GDM1 (cell line): ENCODE measurements at regions not wholly inside any gene's neighbourhood (a gene's known extent, or its start where the extent isn't known, plus 50 kb on each side); places are given as distances from the start of the nearest gene placed in this dataset.
"Not testable (repeated sequence)": the region's sequence is repeated elsewhere in the genome, so short reads cannot be mapped to it uniquely, and the experiment has no call there.

Experiments
- DNase-seq: peaks from one replicate; lab custom pipeline; 2025; lab: John Stamatoyannopoulos, UW

DNA sequence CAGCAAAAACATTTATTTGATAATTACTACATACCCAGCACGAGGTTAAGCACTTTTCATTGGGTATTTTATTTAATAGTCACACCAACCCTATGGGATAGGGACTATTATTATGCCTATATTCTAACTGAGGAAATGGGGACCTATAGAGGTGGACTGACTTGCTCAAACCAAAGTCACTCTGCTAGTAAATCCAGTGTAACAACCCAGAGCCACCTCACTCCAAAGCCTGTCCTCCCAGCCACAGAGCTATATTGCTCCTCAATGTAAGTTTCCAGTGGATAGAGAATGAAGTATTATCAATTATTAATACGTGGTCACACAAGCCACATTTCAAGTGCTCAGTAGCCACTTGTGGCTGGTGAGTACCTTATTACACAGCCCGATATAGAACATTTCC lies 97.5 kb downstream of the RGS2 start:
- no peak for DNase-seq

DNA sequence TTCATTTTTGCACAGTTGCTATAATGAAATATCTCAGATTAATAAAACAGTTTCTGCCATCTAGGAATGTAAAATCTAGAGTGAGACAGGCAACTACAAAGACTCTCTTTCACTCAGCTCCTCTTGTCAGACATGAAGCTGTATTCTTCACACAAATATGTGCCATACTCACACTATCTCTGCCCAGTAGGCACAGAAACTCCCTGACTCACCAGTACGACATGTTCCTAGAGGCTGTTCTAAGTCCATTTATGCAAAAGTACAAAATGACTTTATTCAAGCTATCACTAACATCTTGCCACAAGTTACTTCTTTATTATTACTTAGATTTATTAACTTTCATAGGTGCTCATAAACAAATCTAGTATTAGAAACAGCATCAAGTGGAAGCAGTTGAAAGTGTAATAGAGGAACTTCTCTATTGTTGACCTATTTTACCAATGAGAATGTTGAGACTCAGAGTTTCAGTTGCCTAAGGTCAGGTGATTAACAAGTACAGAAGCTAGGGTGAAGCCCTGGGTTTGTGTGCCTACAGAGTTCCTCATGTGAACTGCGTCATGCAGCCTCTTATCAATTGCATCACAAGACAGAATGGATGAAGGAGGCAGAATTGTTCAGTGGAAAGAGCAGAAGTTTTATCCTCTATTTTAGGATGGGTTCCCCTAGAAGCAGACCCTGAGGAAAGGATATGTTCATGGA lies 98.9 kb downstream of the RGS2 start:
- no peak for DNase-seq

DNA sequence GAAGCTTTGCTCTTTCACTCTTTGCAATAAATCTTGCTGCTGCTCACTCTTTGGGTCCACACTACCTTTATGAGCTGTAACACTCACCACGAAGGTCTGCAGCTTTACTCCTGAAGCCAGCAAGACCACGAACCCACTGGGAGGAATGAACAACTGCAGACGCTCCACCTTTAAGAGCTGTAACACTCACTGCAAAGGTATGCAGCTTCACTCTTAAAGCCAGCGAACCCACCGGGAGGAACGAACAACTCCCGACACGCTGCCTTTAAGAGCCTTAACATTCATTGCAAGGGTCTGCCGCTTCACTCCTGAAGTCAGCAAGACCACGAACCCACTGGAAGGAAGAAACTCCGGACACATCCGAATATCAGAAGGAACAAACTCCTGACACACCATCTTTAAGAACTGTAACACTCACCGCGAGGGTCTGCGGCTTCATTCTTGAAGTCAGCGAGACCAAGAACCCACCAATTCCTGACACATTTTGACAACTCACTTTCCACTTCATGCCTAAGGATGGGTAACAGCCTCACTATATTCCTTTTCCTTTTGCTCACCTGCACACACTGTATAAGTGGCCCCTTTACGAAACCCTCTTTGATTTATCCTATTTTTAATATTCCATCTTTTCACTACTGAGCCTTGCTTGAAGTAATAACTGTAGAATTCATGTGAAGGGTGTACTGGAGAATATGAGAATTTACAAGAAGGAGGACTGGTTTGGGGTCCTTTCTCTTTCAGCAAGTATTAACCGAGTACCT lies 103.2 kb downstream of the RGS2 start:
- DNase-seq, result not testable (repeated sequence)

DNA sequence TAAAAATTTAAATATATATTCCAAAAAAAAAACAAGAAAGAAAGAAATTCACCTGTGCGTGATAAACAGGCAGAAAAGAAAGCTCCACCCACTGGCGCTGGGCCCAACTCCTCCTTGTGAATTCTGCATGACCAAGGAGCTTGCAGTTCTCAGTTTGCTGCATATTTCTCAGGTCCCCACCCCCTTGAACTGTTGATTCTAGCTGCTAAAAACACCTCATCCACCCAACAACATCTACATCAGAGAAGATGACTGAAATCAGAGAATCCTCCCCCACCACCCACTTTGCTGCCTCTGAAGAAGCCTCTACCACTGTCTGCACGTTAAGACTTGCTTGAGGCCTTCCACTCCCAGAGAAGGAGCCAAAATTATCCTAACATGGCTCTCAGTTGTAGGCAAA lies 104.8 kb downstream of the RGS2 start:
- DNase-seq, result no peak

DNA sequence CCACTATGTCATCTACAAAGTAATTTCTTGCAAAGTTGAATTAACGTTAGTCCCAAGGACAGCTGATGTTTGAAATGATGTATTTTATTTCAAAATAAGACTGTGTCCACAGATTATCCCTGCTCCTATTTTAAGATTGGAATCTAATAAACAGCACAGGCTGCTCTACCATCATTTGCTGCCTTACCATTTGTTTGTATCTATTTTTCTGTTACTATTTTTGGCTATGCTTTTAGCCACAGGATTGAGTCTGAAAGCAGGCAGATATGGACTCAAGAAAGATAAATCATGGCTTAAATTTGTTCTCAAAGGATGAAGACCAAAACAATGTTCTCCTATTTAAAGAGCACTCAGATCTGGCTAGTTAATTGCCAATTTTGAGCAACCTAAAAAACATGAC lies 105.3 kb downstream of the RGS2 start:
- no peak for DNase-seq

DNA sequence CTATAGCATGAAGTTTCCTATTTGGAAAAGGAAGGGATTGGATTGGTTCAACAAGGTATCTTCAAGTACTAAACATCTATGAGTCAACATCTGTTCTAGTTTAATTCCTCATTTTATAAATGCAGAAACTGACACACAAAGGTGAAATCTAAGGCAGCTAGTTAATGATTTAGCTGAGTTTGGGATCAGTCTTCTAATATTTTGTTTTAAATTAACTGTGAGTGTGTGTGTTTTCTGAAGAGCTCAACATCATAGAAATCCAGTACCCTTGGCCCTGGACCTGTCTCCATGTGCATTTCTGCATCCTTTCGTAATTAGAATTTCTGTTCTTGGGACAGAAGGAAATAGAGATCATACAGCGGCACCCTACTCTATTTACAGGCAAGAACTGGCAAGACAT lies 105.9 kb downstream of the RGS2 start:
- DNase-seq, result no peak

DNA sequence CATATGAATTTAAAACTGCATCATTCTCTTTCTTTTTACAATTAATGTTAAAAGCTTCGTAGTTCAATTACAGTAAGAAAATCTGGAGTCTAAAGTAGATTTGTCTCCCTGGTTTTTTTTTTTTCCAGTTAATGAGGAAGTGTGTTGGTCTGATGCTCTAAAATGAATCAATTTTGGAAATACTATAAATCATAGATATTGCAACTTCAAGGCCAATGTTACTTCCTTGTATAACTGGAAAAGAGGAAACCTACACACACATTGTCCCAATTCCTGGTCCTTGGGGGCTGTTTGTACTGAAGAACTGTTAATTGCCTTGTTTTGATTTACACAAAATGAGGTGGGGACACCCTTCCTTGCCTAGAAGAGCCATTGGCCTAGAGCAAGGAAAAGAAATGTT lies 107.2 kb downstream of the RGS2 start:
- no peak for DNase-seq

DNA sequence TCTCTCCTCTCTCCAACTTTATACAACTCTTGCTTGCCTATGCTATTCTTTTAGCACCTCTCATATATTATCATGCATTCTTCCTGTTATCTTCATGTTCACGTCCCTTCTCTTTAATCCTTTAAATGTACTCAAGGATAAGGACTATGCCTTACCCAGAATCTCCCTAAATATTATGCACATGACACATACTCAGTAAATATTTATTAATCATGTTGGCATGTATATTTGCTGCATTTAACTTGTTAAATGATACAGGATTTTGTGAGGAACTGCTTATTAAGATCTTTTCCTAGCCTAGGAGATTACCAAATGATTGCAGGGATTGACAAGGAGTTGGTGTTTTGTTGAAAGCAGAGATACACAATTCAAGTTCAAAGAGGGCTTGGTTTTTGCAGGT lies 109.4 kb downstream of the RGS2 start:
- DNase-seq, result no peak

DNA sequence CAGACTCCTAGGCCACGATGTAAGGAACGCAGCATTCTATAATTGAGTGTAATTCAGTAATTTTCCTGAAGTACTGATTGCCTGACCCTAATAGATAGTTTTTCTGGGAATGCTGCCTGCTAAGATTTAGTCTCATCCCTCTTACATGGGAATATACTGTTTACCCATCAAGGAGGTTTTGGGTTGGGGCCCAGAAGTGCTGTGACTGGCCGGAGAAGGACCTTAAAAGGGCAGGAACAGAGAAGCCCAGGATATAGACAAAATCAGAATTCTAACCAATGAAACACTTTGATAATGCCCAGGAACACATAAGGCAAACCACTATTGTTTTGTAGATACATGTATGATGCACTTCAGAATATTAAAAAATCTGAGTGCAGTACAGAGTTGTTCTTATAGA lies 111.6 kb downstream of the RGS2 start:
- no peak for DNase-seq

DNA sequence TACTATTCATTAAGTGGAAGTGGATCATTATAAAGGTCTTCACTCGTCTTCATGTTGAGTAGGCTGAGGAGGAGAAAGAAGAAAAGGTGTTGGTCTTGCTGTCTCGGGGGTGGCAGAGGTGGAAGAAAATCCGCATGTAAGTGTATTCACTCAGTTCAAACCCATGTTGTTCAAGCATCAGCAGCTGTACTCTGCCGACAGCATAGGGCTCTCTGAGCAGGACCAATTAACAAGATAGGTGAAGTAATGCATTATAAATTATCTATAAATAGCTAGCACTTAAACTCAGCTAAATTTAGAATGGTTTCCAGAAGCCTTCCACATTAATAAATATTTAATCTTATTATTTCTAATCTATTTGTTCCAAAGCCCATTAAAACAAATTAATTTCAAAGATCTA lies 116.8 kb downstream of the RGS2 start:
- DNase-seq, result no peak

DNA sequence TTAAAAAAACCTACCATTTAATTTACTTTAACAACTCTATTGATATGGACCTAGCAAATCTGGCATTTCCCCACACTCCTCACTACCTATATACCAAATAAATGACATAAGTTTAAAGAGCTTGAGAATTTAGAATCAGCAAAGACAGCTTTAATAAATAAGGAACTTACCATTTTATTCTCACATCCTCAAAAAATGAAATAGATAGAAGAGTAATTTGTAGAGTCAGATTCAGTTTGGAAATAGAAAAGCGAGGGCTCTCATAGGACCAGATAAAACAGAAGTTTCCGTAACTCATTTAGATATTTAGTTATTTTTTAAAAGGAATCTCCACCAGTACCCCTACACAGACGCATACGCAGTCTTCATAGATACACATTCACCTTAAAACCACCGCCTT lies 117.9 kb downstream of the RGS2 start:
- DNase-seq, result no peak

DNA sequence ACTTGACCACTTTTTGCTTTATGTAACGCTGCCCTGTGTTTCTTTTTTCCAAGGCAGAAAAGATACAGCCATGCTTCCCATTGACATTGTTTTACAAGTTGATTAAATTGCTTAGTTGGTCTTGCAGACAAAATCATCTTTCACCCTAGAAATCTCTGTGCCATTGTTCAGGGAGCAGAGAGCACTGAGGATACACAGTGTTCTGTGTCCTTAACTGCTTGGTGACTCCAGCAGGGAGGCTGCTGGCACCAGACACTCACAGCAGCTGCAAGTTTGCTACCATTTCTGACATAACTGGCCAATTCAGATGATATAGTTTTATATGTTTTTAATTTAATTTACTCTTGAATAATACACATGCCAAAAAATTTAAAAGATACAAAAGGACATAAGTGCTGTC lies 118.7 kb downstream of the RGS2 start:
- no peak for DNase-seq

DNA sequence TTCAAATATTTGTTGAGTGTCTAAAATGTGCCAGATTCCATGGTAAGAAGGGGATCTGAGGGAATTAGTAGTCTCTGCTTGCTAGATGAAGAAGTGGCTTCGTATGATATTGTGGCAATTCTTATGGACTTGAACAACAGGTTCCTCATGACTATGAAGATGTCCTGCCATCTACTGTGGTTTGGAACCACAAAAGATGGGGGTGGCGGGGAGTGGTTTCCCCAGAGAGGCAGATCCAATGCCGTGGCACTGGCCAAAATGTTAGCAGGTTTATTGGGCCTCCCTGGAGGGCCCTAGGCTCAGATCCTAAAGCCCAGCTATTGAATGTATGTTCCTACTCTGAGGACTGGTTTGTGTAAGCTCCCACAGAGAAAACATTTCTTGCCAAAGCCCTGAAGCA lies 120.8 kb downstream of the RGS2 start:
- no peak for DNase-seq

DNA sequence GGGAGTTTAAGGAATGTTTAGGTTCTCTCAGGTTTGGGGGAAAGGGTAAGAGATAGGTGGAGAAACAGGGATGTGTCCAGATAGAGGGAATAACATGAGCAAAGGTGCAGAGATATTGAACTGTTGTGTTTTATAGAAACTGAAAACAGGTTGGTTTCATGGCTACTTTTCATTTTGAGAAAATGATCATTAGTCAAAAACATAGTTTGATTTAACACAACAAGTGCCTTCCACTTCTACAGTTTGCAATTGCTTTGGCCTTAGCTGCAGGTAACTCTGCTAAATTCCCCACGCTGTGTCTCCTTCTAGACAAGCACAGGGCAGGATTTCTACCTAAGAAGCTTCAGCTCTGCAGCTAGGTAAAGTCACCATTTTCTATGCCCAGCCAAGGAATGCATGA lies 124.9 kb downstream of the RGS2 start:
- DNase-seq, result no peak

DNA sequence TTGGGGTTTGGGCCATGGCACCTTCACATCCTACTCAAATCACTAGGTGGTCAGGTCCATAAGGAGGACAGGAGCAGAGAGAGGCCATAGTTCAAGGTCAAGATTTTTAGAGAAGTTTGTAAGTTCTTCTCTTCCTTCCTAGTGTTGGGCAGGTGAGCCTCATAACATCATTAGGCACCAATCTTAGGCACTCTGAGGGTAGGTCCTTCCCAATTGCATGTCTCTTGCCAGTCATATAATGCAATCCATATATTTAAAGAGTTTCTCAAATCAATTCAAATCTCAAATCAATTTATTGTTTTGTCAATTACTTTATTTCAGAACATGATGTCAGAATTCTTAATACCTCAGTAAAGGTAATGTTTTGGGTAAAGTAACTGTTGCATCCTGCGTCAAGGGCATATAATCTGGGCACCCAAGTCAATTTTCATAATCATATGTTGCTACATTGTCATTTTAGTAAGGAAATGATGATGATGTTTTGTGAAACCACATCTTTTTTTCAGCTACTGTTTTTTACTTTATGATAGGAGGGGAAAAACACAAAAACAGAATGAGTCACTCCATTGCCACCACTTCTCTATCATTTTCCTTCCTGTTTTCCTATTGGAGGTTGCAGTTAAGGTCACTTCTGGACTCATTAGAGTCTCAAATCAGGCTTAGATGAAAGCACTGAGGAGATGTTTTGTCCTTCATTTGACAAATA lies 122.7 kb downstream of the UCHL5 start:
- DNase-seq, result no peak

DNA sequence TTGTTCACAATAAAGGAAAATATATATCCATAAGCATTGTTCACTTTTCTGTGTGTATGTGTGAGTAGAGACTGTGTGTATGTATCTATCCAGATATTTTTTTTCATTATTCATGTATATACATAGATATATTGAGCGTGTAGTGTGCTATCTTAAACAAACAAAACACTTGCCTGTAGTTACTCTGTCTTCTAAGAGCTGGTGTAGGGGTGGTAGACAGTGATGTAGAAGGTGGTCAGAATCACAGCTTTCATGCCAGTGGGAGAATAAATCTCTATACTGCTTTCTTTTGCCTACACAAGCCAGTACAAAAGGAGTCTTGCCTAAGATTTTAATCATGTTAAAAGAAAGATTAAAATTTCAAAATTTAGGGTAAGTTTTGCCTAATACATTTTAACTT lies 122.0 kb downstream of the UCHL5 start:
- DNase-seq, result no peak

DNA sequence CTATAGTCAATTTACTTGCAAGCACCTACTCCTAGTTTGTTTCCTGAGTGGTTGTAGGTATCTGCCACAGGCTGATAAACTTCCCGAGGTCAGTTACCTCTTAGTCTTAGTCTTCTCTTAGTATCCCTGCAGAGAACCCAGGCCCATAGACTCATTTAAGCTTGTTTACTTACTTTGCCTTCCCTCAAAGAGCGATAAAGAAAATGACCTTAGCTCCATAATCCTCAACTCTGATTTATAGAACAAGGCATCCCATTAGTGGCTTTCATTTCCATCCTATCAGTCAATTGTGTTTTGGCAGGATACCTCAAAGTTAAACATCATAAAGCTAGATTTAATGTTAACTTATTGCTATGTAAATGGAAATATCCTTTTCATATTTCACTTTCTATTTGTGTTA lies 119.7 kb downstream of the UCHL5 start:
- DNase-seq, result no peak

DNA sequence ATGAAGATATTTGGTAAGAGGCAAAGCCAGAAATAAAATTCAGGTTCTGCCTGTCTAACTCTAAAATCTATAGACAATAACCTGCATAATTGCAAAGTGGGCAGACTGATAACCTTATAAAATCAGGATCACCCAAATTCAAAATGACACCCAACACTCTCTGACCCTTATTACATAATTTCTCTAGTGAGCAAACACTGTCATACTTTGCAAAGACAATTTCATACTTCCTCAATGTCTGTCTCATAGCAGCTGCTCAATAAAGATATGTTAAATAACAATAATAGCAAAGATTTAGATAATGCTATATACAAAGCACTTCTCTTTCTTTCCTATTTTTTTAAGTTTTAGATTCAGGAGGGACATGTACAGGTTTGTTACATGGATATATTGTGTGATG lies 118.5 kb downstream of the UCHL5 start:
- DNase-seq, result no peak

DNA sequence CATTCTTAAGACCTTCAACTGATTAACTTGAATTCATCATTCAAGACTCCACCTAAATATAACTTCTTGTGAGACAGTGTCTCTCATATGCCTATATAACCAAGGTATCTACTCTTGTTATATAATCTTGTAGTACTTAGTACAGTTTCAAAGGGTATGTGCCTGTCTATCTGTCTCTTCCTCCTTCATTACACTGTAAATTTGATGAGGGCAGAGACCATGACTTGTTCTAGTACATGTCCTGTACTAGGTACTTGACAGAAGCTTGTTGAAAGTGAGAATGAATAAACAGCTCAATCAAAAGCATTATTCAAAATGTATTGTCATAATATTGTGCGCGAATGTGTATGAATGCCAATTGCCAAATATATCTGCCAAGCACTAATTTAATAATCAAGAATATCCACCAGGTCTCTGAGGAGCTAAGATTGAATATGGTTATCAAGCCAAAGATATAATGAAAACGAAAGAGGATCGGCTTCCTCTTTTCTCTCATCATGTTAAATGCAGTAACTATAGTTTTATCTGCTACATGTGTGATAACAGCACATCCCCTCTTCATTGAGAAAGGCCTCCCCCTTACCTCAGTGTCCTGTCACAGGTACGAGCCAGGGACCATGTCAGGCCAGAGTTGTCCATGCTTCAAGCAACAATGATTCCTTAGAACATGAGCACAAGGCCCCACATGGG lies 117.3 kb downstream of the UCHL5 start:
- no peak for DNase-seq

DNA sequence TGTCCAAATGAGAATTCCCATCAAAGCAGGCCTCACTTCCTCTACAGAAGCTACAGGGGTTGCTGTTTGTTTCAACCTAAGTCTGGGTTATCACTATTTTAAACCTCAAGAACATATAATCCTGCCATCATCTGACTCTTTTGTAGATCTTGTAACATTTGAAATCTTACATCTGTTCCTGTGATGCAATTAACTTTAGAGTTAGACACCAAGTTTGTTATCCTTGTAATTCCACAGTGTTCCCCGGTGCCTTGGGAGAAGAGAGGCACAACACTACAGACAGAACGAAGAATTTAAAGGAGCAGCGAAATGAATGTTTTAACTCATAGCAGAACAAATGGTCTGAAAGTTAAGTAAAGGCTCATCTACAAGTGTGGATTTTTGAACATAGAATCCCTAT lies 116.1 kb downstream of the UCHL5 start:
- DNase-seq, result no peak

DNA sequence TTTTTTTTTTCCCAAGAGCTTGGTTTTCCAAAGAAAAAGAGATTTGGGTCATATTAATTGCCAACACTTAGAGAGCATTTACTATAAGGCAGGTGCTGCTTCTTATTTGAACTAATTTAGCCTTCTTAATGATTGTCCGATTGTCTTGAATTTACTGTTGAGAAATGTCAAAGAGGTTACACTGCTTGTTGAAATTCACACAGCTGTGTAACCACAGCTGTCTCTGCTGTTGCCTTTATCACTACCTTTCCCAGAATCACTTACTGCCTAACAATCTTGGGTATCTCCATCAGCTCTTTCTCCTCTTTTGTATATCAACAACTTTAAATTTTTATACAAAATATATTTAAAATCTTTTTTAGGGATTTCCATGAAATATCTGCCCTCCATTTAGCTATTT lies 115.6 kb downstream of the UCHL5 start:
- no peak for DNase-seq

DNA sequence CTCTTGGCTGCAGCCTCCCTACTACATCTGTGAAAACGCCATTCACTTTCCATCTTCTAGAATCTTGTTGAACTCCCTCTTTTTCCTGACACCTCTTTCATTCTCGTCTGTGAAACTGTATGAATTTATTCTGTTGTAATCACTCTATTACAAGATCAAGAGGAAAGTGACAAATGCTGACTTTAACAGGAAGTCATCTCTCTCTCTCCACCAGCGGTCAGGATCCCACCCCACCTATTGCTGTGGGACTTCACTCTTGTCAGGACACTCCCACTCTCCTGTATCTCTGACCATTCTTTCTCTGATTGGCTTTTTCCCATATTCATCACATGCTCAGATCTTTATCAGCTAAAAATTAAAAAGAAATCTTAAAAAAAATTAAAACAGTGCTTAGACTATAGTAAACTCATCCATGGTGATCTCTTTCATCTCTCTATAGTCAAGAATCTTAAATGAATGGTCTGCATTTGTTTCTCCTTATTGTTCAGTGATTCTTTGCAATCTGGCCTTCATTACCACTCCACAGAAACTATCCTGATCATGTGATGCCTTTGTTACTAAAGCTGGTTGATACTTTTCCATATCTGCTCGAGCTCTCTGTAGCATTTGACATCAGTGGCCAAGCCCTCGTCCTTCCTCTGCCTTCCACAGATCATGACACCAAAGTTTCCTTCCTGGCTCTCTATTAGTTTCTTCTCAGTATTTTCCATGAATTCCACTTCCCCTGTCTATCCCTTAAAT lies 113.6 kb downstream of the UCHL5 start:
- no peak for DNase-seq
